PFSK-1 (cell line): ENCODE measurements at regions not wholly inside any gene's neighbourhood (a gene's known extent, or its start where the extent isn't known, plus 50 kb on each side); places are given as distances from the start of the nearest gene placed in this dataset.

Experiments used
- FOXP2 ChIP-seq: optimal IDR thresholded peaks from 2 replicates; pipeline ENCODE3; 2011; ENCODE audit warnings: borderline replicate concordance, control low read depth, inconsistent platforms; ENCODE audit not compliant: insufficient read depth; ENCODE audit errors: extremely low read length, extremely low read depth
- POLR2AphosphoS5 ChIP-seq: IDR thresholded peaks from 2 replicates; pipeline ENCODE4 v1.6.1; 2012; ENCODE audit warnings: low read depth, mild to moderate bottlenecking, control low read depth, low read length, moderate library complexity
- REST ChIP-seq, 2 experiments: IDR thresholded peaks; 2 replicates each; pipeline versions ENCODE4 v1.6.1 to v1.8.0; 2011 to 2012; ENCODE audit warnings: low read depth in 2 of 2, low read length in 2 of 2, control low read depth in 1 of 2, inconsistent platforms in 1 of 2, mild to moderate bottlenecking in 1 of 2, moderate library complexity in 1 of 2; ENCODE audit not compliant: insufficient read depth in 1 of 2
- SIN3A ChIP-seq: IDR thresholded peaks from 2 replicates; pipeline ENCODE4 v1.6.1; 2012; ENCODE audit warnings: mild to moderate bottlenecking, low read length, moderate library complexity, borderline replicate concordance; ENCODE audit not compliant: insufficient read depth
- TAF1 ChIP-seq: IDR thresholded peaks from 2 replicates; pipeline ENCODE4 v1.6.1; 2012; ENCODE audit warnings: low read length, control low read depth, borderline replicate concordance; ENCODE audit not compliant: insufficient read depth

- TF ChIP-seq TAF1 (no peak), POLR2AphosphoS5 (no peak), FOXP2 (no peak), SIN3A (no peak), REST (IDR thresholded peaks at IDR 0.05; ENCODE audit: insufficient read depth in 1 of 2, low read depth in 2 of 2, low read length in 2 of 2) (no peak)
These were observed 237.0 kb downstream of the LPIN1 start for GRCh38 chr2:11983401-11983800.
